Middle frontal gyrus (tissue), 1 donor: ENCODE measurements at regions not wholly inside any gene's neighbourhood (a gene's known extent, or its start where the extent isn't known, plus 50 kb on each side); places are given as distances from the start of the nearest gene placed in this dataset.

Experiments used
- DNase-seq: peaks from one replicate; pipeline ENCODE4 v3.0.0-alpha.2; 2015; ENCODE audit warnings: low spot score; ENCODE audit errors: extremely low spot score

GRCh38 chr17:5819921-5820685 lies 235.8 kb upstream of the NLRP1 start:
- no peak for DNase-seq

- no peak for DNase-seq
These were observed 236.6 kb upstream of the NLRP1 start for GRCh38 chr17:5820721-5821456.

GRCh38 chr17:5821803-5822202 lies 237.5 kb upstream of the NLRP1 start:
- DNase-seq = no peak

GRCh38 chr17:5822281-5823060 lies 238.2 kb upstream of the NLRP1 start:
- no peak for DNase-seq

- DNase-seq = no peak
These were observed 238.9 kb upstream of the NLRP1 start for GRCh38 chr17:5823219-5823618.

GRCh38 chr17:5825717-5826330 lies 241.5 kb upstream of the NLRP1 start:
- no peak for DNase-seq

- DNase-seq = no peak
These were observed 242.1 kb upstream of the NLRP1 start for GRCh38 chr17:5826384-5826783.

GRCh38 chr17:5830921-5831320 lies 239.3 kb upstream of the WSCD1 start:
- DNase-seq = no peak

GRCh38 chr17:5832886-5833285 lies 237.3 kb upstream of the WSCD1 start:
- DNase-seq = no peak

- no peak for DNase-seq
These were observed 233.1 kb upstream of the WSCD1 start for GRCh38 chr17:5837055-5837491.

- no peak for DNase-seq
These were observed 231.4 kb upstream of the WSCD1 start for GRCh38 chr17:5838661-5839300.

GRCh38 chr17:5840811-5841446 lies 229.2 kb upstream of the WSCD1 start:
- no peak for DNase-seq

GRCh38 chr17:5841862-5842261 lies 228.3 kb upstream of the WSCD1 start:
- no peak for DNase-seq

- DNase-seq = no peak
These were observed 226.7 kb upstream of the WSCD1 start for GRCh38 chr17:5843366-5844026.

GRCh38 chr17:5846001-5846400 lies 224.2 kb upstream of the WSCD1 start:
- no peak for DNase-seq

- no peak for DNase-seq
These were observed 215.2 kb upstream of the WSCD1 start for GRCh38 chr17:5854871-5855554.

- no peak for DNase-seq
These were observed 208.9 kb upstream of the WSCD1 start for GRCh38 chr17:5861246-5861645.

GRCh38 chr17:5861854-5862253 lies 208.3 kb upstream of the WSCD1 start:
- DNase-seq = no peak

GRCh38 chr17:5862395-5862794 lies 207.8 kb upstream of the WSCD1 start:
- DNase-seq = no peak
